ENCODE measurements at regions not wholly inside any gene's neighbourhood (a gene's known extent, or its start where the extent isn't known, plus 50 kb on each side); places are given as distances from the start of the nearest gene placed in this dataset.

DNA sequence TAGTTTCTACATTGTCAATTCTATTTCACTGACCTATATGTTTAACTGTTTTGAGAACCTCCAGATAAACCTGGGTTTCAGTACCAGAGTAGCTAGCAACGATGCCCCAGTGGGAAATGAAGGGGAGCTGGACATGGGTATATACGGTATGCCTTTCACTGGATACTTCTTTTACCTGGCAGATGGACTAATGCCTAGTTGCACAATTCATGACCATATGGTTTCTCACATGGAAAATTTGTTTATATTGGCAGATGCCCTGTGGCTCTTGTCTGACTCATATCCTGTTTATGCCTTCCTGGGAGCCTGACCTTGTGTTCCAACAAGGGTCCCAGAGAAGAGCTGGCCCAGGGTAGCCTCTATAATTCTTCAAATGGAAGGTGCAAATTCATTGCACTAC lies 144.1 kb downstream of the MAT2B start:
- no peaks in the 10 kb centered on the region for H4K20me1 ChIP-seq (ENCODE audit: insufficient read depth, low read length)
- no peak overlapping the region for H3K27ac ChIP-seq (ENCODE audit: low read depth in 1 of 2, low read length in 2 of 2)
- TF ChIP-seq, protein P1, sequence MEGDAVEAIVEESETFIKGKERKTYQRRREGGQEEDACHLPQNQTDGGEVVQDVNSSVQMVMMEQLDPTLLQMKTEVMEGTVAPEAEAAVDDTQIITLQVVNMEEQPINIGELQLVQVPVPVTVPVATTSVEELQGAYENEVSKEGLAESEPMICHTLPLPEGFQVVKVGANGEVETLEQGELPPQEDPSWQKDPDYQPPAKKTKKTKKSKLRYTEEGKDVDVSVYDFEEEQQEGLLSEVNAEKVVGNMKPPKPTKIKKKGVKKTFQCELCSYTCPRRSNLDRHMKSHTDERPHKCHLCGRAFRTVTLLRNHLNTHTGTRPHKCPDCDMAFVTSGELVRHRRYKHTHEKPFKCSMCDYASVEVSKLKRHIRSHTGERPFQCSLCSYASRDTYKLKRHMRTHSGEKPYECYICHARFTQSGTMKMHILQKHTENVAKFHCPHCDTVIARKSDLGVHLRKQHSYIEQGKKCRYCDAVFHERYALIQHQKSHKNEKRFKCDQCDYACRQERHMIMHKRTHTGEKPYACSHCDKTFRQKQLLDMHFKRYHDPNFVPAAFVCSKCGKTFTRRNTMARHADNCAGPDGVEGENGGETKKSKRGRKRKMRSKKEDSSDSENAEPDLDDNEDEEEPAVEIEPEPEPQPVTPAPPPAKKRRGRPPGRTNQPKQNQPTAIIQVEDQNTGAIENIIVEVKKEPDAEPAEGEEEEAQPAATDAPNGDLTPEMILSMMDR (IDR thresholded peaks at IDR 0.05) = no peak
- no CpG with 5 or more reads among the region's 2 CpGs for WGBS (ENCODE audit: insufficient coverage)
- no peak for DNase-seq
- no peaks in the 10 kb centered on the region for H3K36me3 ChIP-seq (replicated peaks in 1 of 2; ENCODE audit: control insufficient read depth in 1 of 2, insufficient read depth in 2 of 2, low read length in 2 of 2)
- H3K9me3 ChIP-seq (replicated peaks in 1 of 2; ENCODE audit: control insufficient read depth in 1 of 2, insufficient read depth in 1 of 2, low read length in 2 of 2) = no peaks in the 10 kb centered on the region
- Mint-ChIP-seq H3K4me3 (no peak overlapping the region), H3K27me3 (ENCODE audit: low read depth in 3 of 3) (peaks cover 2 to 6% (median 4%) of the 10 kb centered on the region in 3 donors), H3K9me3 (peaks cover 3 to 8% (median 6%) of the 10 kb centered on the region in 7 donors), H3K36me3 (no peaks in the 10 kb centered on the region), H3K4me1 (no peaks in the 10 kb centered on the region), H3K27ac (no peak overlapping the region)
- no peaks in the 10 kb centered on the region for H3K4me1 ChIP-seq (ENCODE audit: control insufficient read depth in 1 of 2, insufficient read depth in 2 of 2, low read length in 2 of 2)
- H3K4me2 ChIP-seq (replicated peaks; ENCODE audit: extremely low read depth, low read length, poor library complexity, severe bottlenecking) = no peak overlapping the region
- H3K27me3 ChIP-seq (ENCODE audit: control insufficient read depth in 2 of 2, insufficient read depth in 2 of 2, low read length in 2 of 2) = no peaks in the 10 kb centered on the region
- intact Hi-C loops (cut with micrococcal nuclease) = no loop called here
- no peak overlapping the region for H3K9ac ChIP-seq (ENCODE audit: insufficient read depth, low read length, poor library complexity, severe bottlenecking)
- H3K79me2 ChIP-seq (ENCODE audit: insufficient read depth, low read length) = no peaks in the 10 kb centered on the region
- no peak overlapping the region for H3K4me3 ChIP-seq (replicated peaks in 1 of 3; ENCODE audit: low read depth in 2 of 3, low read length in 3 of 3)
- H2AFZ ChIP-seq (ENCODE audit: insufficient read depth, low read depth, low read length, poor library complexity, severe bottlenecking) = no peak overlapping the region

DNA sequence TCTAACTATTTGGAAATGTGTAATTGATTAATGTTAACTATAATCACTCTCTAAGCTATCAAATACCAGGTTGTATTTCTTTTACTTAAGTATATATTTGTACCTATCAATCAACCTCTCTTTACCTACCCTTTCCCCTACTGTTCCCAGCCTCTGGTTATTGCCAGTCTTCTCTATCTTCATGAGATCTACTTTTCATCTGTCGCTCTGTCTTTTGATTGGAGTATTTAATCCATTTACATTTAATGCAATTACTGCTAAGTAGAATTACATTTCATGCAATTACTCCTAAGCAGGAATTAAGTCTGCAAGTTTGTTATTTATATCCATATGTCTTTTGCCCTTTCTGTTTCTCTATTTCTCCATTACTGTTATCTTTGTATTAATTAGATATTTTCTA lies 148.1 kb downstream of the MAT2B start:
- no CpG with 5 or more reads among the region's 1 CpG for WGBS (ENCODE audit: insufficient coverage)

More for the DNA sequence above, 148.1 kb downstream of the MAT2B start:
- no peaks in the 10 kb centered on the region for H4K20me1 ChIP-seq (ENCODE audit: insufficient read depth, low read length)
- H3K27ac Mint-ChIP-seq = no peak overlapping the region
- H3K4me3 ChIP-seq (replicated peaks in 1 of 3; ENCODE audit: low read depth in 2 of 3, low read length in 3 of 3) = no peak overlapping the region
- H3K36me3 ChIP-seq (replicated peaks in 1 of 2; ENCODE audit: control insufficient read depth in 1 of 2, insufficient read depth in 2 of 2, low read length in 2 of 2) = no peaks in the 10 kb centered on the region
- no peak overlapping the region for H3K4me3 Mint-ChIP-seq
- H3K27me3 ChIP-seq (ENCODE audit: control insufficient read depth in 2 of 2, insufficient read depth in 2 of 2, low read length in 2 of 2) = no peaks in the 10 kb centered on the region
- no peak for DNase-seq
- no peak overlapping the region for H3K27ac ChIP-seq (ENCODE audit: low read depth in 1 of 2, low read length in 2 of 2)
- TF ChIP-seq, protein P1 (IDR thresholded peaks at IDR 0.05) = no peak
- H3K4me1 Mint-ChIP-seq = no peaks in the 10 kb centered on the region
- H3K4me2 ChIP-seq (replicated peaks; ENCODE audit: extremely low read depth, low read length, poor library complexity, severe bottlenecking) = no peak overlapping the region
- H2AFZ ChIP-seq (ENCODE audit: insufficient read depth, low read depth, low read length, poor library complexity, severe bottlenecking) = no peak overlapping the region
- H3K9me3 ChIP-seq (replicated peaks in 1 of 2; ENCODE audit: control insufficient read depth in 1 of 2, insufficient read depth in 1 of 2, low read length in 2 of 2) = no peaks in the 10 kb centered on the region
- H3K27me3 Mint-ChIP-seq (ENCODE audit: low read depth in 3 of 3) = peaks cover 0 to 2% (median 0%) of the 10 kb centered on the region in 3 donors
- no peak overlapping the region for H3K9ac ChIP-seq (ENCODE audit: insufficient read depth, low read length, poor library complexity, severe bottlenecking)
- no peaks in the 10 kb centered on the region for H3K4me1 ChIP-seq (ENCODE audit: control insufficient read depth in 1 of 2, insufficient read depth in 2 of 2, low read length in 2 of 2)
- H3K79me2 ChIP-seq (ENCODE audit: insufficient read depth, low read length) = no peaks in the 10 kb centered on the region
- H3K36me3 Mint-ChIP-seq = no peaks in the 10 kb centered on the region
- intact Hi-C loops (cut with micrococcal nuclease) = no loop called here
- H3K9me3 Mint-ChIP-seq = peaks cover 3 to 10% (median 6%) of the 10 kb centered on the region in 7 donors

Measured in CD14-positive monocyte (primary cell).